ENCODE measurements at regions not wholly inside any gene's neighbourhood (a gene's known extent, or its start where the extent isn't known, plus 50 kb on each side); places are given as distances from the start of the nearest gene placed in this dataset.
A peak's percentile ranks its signal among the peaks of the same experiment; 100 is the strongest.

- TF ChIP-seq IRF2 (CRISPR knock-in tag; IDR thresholded peaks at IDR 0.05) (no peak), CHD2 (IDR thresholded peaks at IDR 0.05; ENCODE audit: low read depth, low read length) (no peak)
Measured at GRCh38 chr4:173767650-173768049, 237.6 kb upstream of the HAND2 start (continued).

GRCh38 chr4:173766171-173766600, 236.2 kb upstream of the HAND2 start:
- no peaks in the 10 kb centered on the region for H3K9me3 ChIP-seq (replicated peaks; ENCODE audit: control insufficient read depth, insufficient read depth, low read depth, low read length)
- 0% methylated on average over 1 of the region's 1 CpG for WGBS (ENCODE audit: insufficient coverage, low coverage, missing lambda C conversion rate)
- no peaks in the 10 kb centered on the region for H3K4me1 ChIP-seq (replicated peaks in 1 of 2; ENCODE audit: control insufficient read depth in 2 of 2, insufficient read depth in 2 of 2, low read length in 2 of 2)
- no peaks in the 10 kb centered on the region for H4K20me1 ChIP-seq (replicated peaks; ENCODE audit: control insufficient read depth, insufficient read depth, low read length)
- DNase-seq (ENCODE audit: extremely low read depth in 1 of 4, low spot score in 3 of 4) (peak in 2 of 4 experiments; percentile 8 to 27), ATAC-seq (peak; percentile 54), FAIRE-seq (no peak)
- in situ Hi-C loops (cut with MboI) (no loop called here), intact Hi-C loops (cut with micrococcal nuclease) (no loop called here)
- ChIA-PET CTCF (ENCODE audit: low intra/inter-chr PET ratio) (no interaction called here), POLR2A (interaction anchor here (0.7 kb wide), 1 partner anchor 9 kb away, joined by 3 read pairs; no protein-coding TSS in a partner anchor)
- no peak overlapping the region for H3K9ac ChIP-seq (ENCODE audit: insufficient read depth in 1 of 2, low read depth in 2 of 2, low read length in 2 of 2)
- no peaks in the 10 kb centered on the region for H3K79me2 ChIP-seq (ENCODE audit: control insufficient read depth, insufficient read depth, low read length)
- no peaks in the 10 kb centered on the region for H3K36me3 ChIP-seq (ENCODE audit: control insufficient read depth, insufficient read depth, low read length)
- no peak overlapping the region for H3K4me2 ChIP-seq (ENCODE audit: insufficient read depth, low read length)
- BruUV-seq (replicated peaks) = no TSS peak
- H3K27ac ChIP-seq (ENCODE audit: extremely low read depth, low read depth, low read length) = no peak overlapping the region
- no peaks in the 10 kb centered on the region for H3K9me1 ChIP-seq (ENCODE audit: control insufficient read depth, insufficient read depth, low read length)
- no peak overlapping the region for H3K4me3 ChIP-seq
- H3K27me3 ChIP-seq (ENCODE audit: control insufficient read depth in 2 of 2, insufficient read depth in 2 of 2, low read length in 2 of 2) = no peaks in the 10 kb centered on the region
- no peak overlapping the region for H2AFZ ChIP-seq (ENCODE audit: low read depth, low read length)
- TF ChIP-seq HSF4 (CRISPR knock-in tag; IDR thresholded peaks at IDR 0.05; ENCODE audit: borderline replicate concordance) (no peak), GTF3C2 (IDR thresholded peaks at IDR 0.05; ENCODE audit: borderline replicate concordance, extremely low read depth, insufficient read length) (no peak), NFIX (CRISPR knock-in tag; IDR thresholded peaks at IDR 0.05; ENCODE audit: low read depth) (no peak), NONO (IDR thresholded peaks at IDR 0.05; ENCODE audit: low read depth in 2 of 2, low read length in 1 of 2) (no peak), ZBTB5 (IDR thresholded peaks at IDR 0.05) (no peak), GATA2 (CRISPR knock-in tag; IDR thresholded peaks at IDR 0.05) (peak; percentile 18; the same call in 1 of the 2 replicates), ATF1 (CRISPR knock-in tag; IDR thresholded peaks at IDR 0.05) (no peak), ATF1 (tag; IDR thresholded peaks at IDR 0.05) (peak; percentile 71), JUND (IDR thresholded peaks at IDR 0.05; ENCODE audit: borderline replicate concordance, low read depth, low read length) (no peak), JUND (tag; IDR thresholded peaks at IDR 0.05; ENCODE audit: borderline replicate concordance, low read depth, low read length) (peak; percentile 58; the same call in 1 of the 3 replicates), RBM15 (IDR thresholded peaks at IDR 0.05; ENCODE audit: insufficient read depth, low read length) (no peak), E2F4 (CRISPR knock-in tag; IDR thresholded peaks at IDR 0.05; ENCODE audit: low read depth) (no peak), PRPF4 (IDR thresholded peaks at IDR 0.05; ENCODE audit: insufficient read depth, low read depth, low read length, poor library complexity, severe bottlenecking) (no peak), MIER1 (IDR thresholded peaks at IDR 0.05; ENCODE audit: low read depth) (no peak)

Data from K562 (cell line).